ENCODE measurements at regions not wholly inside any gene's neighbourhood (a gene's known extent, or its start where the extent isn't known, plus 50 kb on each side); places are given as distances from the start of the nearest gene placed in this dataset.

GRCh38 chr9:1673300-1673699, 341.8 kb upstream of the SMARCA2 start:
- Histone ChIP-seq H3K79me2 (ENCODE audit: control insufficient read depth, insufficient read depth, low read length) (no peaks in the 10 kb centered on the region), H3K4me1 (ENCODE audit: control insufficient read depth, extremely low read depth, insufficient read depth, low read length) (no peaks in the 10 kb centered on the region), H3K4me3 (replicated peaks in 1 of 4; ENCODE audit: control extremely low read depth in 1 of 4, insufficient read depth in 1 of 4, low read depth in 3 of 4, low read length in 4 of 4) (no peak overlapping the region), H3K27me3 (ENCODE audit: control insufficient read depth, insufficient read depth, low read length) (no peaks in the 10 kb centered on the region), H3K9me3 (ENCODE audit: control insufficient read depth, insufficient read depth, low read depth, low read length) (no peaks in the 10 kb centered on the region), H3K27ac (ENCODE audit: insufficient read depth, low read length) (no peak overlapping the region), H3K9ac (ENCODE audit: insufficient read depth, low read length) (no peak overlapping the region), H4K20me1 (ENCODE audit: control insufficient read depth, extremely low read depth, insufficient read depth, low read length) (no peaks in the 10 kb centered on the region), H3K4me2 (ENCODE audit: extremely low read depth, insufficient read depth, low read length) (no peak overlapping the region), H3K36me3 (ENCODE audit: control insufficient read depth, insufficient read depth, low read length) (no peaks in the 10 kb centered on the region), H2AFZ (ENCODE audit: low read length) (no peak overlapping the region)
- TF ChIP-seq EZH2 (IDR thresholded peaks at IDR 0.05; ENCODE audit: low read length, missing control alignments) (no peak), CTCF (conservative IDR thresholded peaks at IDR 0.05 in 1 of 2, IDR thresholded peaks at IDR 0.05 in 1 of 2; ENCODE audit: low read depth in 1 of 2, low read length in 2 of 2) (no peak)
- DNase-seq (ENCODE audit: low read depth in 2 of 2): no peak

GRCh38 chr9:1676771-1677170, 338.4 kb upstream of the SMARCA2 start:
- no peaks in the 10 kb centered on the region for H4K20me1 ChIP-seq (ENCODE audit: control insufficient read depth, extremely low read depth, insufficient read depth, low read length)
- no peaks in the 10 kb centered on the region for H3K27me3 ChIP-seq (ENCODE audit: control insufficient read depth, insufficient read depth, low read length)
- H2AFZ ChIP-seq (ENCODE audit: low read length): no peak overlapping the region
- no peak for DNase-seq (ENCODE audit: low read depth in 2 of 2)
- no peak overlapping the region for H3K9ac ChIP-seq (ENCODE audit: insufficient read depth, low read length)
- TF ChIP-seq CTCF (conservative IDR thresholded peaks at IDR 0.05 in 1 of 2, IDR thresholded peaks at IDR 0.05 in 1 of 2; ENCODE audit: low read depth in 1 of 2, low read length in 2 of 2): no peak
- TF ChIP-seq EZH2 (IDR thresholded peaks at IDR 0.05; ENCODE audit: low read length, missing control alignments): no peak
- no peaks in the 10 kb centered on the region for H3K79me2 ChIP-seq (ENCODE audit: control insufficient read depth, insufficient read depth, low read length)
- H3K4me1 ChIP-seq (ENCODE audit: control insufficient read depth, extremely low read depth, insufficient read depth, low read length): no peaks in the 10 kb centered on the region
- no peaks in the 10 kb centered on the region for H3K36me3 ChIP-seq (ENCODE audit: control insufficient read depth, insufficient read depth, low read length)
- H3K4me2 ChIP-seq (ENCODE audit: extremely low read depth, insufficient read depth, low read length): no peak overlapping the region
- H3K4me3 ChIP-seq (replicated peaks in 1 of 4; ENCODE audit: control extremely low read depth in 1 of 4, insufficient read depth in 1 of 4, low read depth in 3 of 4, low read length in 4 of 4): no peak overlapping the region
- H3K27ac ChIP-seq (ENCODE audit: insufficient read depth, low read length): no peak overlapping the region
- no peaks in the 10 kb centered on the region for H3K9me3 ChIP-seq (ENCODE audit: control insufficient read depth, insufficient read depth, low read depth, low read length)

- no peak overlapping the region for H3K4me3 ChIP-seq (replicated peaks in 1 of 4; ENCODE audit: control extremely low read depth in 1 of 4, insufficient read depth in 1 of 4, low read depth in 3 of 4, low read length in 4 of 4)
- no peak for DNase-seq (ENCODE audit: low read depth in 2 of 2)
- no peak overlapping the region for H2AFZ ChIP-seq (ENCODE audit: low read length)
- no peak overlapping the region for H3K9ac ChIP-seq (ENCODE audit: insufficient read depth, low read length)
- H3K27me3 ChIP-seq (ENCODE audit: control insufficient read depth, insufficient read depth, low read length): no peaks in the 10 kb centered on the region
- H3K4me1 ChIP-seq (ENCODE audit: control insufficient read depth, extremely low read depth, insufficient read depth, low read length): no peaks in the 10 kb centered on the region
- H3K36me3 ChIP-seq (ENCODE audit: control insufficient read depth, insufficient read depth, low read length): no peaks in the 10 kb centered on the region
- no peaks in the 10 kb centered on the region for H4K20me1 ChIP-seq (ENCODE audit: control insufficient read depth, extremely low read depth, insufficient read depth, low read length)
- H3K4me2 ChIP-seq (ENCODE audit: extremely low read depth, insufficient read depth, low read length): no peak overlapping the region
- no peaks in the 10 kb centered on the region for H3K79me2 ChIP-seq (ENCODE audit: control insufficient read depth, insufficient read depth, low read length)
- H3K27ac ChIP-seq (ENCODE audit: insufficient read depth, low read length): no peak overlapping the region
- TF ChIP-seq CTCF (conservative IDR thresholded peaks at IDR 0.05 in 1 of 2, IDR thresholded peaks at IDR 0.05 in 1 of 2; ENCODE audit: low read depth in 1 of 2, low read length in 2 of 2): no peak
- TF ChIP-seq EZH2 (IDR thresholded peaks at IDR 0.05; ENCODE audit: low read length, missing control alignments): no peak
- H3K9me3 ChIP-seq (ENCODE audit: control insufficient read depth, insufficient read depth, low read depth, low read length): no peaks in the 10 kb centered on the region
These were observed 331.2 kb upstream of the SMARCA2 start for GRCh38 chr9:1683951-1684350.

Measured in fibroblast of lung (primary cell).